ENCODE measurements at regions not wholly inside any gene's neighbourhood (a gene's known extent, or its start where the extent isn't known, plus 50 kb on each side); places are given as distances from the start of the nearest gene placed in this dataset.

GRCh38 chr17:77396610-77397009 is 255.8 kb downstream of the SEC14L1 start:
- TF ChIP-seq CTCF (IDR thresholded peaks at IDR 0.05) (no peak), POLR2A (IDR thresholded peaks at IDR 0.05) (no peak), EP300 (IDR thresholded peaks at IDR 0.05) (no peak), POLR2AphosphoS5 (IDR thresholded peaks at IDR 0.05) (no peak)

All from upper lobe of left lung (tissue), 4 donors.